ENCODE measurements at regions not wholly inside any gene's neighbourhood (a gene's known extent, or its start where the extent isn't known, plus 50 kb on each side); places are given as distances from the start of the nearest gene placed in this dataset.

- DNase-seq (ENCODE audit: low read depth, low spot score), result no peak
- H3K4me1 ChIP-seq (ENCODE audit: control insufficient read depth, insufficient read depth, low read length), result no peaks in the 10 kb centered on the region
- in situ Hi-C loops (cut with HindIII; ENCODE audit: low pct_unique_long_range_greater_than_20kb, low sequenced_read_pairs) (no loop called here), intact Hi-C loops (cut with micrococcal nuclease; ENCODE audit: unreplicated experiment) (no loop called here)
- no peaks in the 10 kb centered on the region for H3K27me3 ChIP-seq (ENCODE audit: control insufficient read depth, insufficient read depth, low read length)
- BruUV-seq (replicated peaks), result no TSS peak
- ChIA-PET POLR2A (no interaction called here), CTCF (no interaction called here)
- no peaks in the 10 kb centered on the region for H3K9me3 ChIP-seq (ENCODE audit: control insufficient read depth, insufficient read depth, low read depth, low read length)
- H3K4me3 ChIP-seq (ENCODE audit: low read depth in 2 of 2, low read length in 2 of 2), result no peak overlapping the region
- H3K36me3 ChIP-seq (ENCODE audit: control insufficient read depth, insufficient read depth, low read length), result no peaks in the 10 kb centered on the region
- H3K27ac ChIP-seq (ENCODE audit: low read length), result no peak overlapping the region
- TF ChIP-seq POLR2AphosphoS5 (IDR thresholded peaks at IDR 0.05; ENCODE audit: low read depth, low read length) (no peak), REST (IDR thresholded peaks at IDR 0.05; ENCODE audit: insufficient read depth in 1 of 2, low read depth in 2 of 2, low read length in 1 of 2) (no peak), SIN3A (IDR thresholded peaks at IDR 0.05; ENCODE audit: borderline replicate concordance, insufficient read depth, low read depth, low read length) (no peak), TCF7L2 (IDR thresholded peaks at IDR 0.05; ENCODE audit: low read depth, low read length) (no peak), CTCF (IDR thresholded peaks at IDR 0.05) (no peak)
- no peak for ATAC-seq
These were observed 370.9 kb upstream of the MARCKS start for GRCh38 chr6:113486199-113486598.

- DNase-seq (ENCODE audit: low read depth, low spot score) (no peak), ATAC-seq (no peak)
- no peaks in the 10 kb centered on the region for H3K36me3 ChIP-seq (ENCODE audit: control insufficient read depth, insufficient read depth, low read length)
- in situ Hi-C loops (cut with HindIII; ENCODE audit: low pct_unique_long_range_greater_than_20kb, low sequenced_read_pairs) (no loop called here), intact Hi-C loops (cut with micrococcal nuclease; ENCODE audit: unreplicated experiment) (no loop called here)
- no peaks in the 10 kb centered on the region for H3K4me1 ChIP-seq (ENCODE audit: control insufficient read depth, insufficient read depth, low read length)
- H3K27ac ChIP-seq (ENCODE audit: low read length), result no peak overlapping the region
- H3K4me3 ChIP-seq (ENCODE audit: low read depth in 2 of 2, low read length in 2 of 2), result no peak overlapping the region
- no peaks in the 10 kb centered on the region for H3K9me3 ChIP-seq (ENCODE audit: control insufficient read depth, insufficient read depth, low read depth, low read length)
- no peak for TF ChIP-seq CTCF (IDR thresholded peaks at IDR 0.05)
- TF ChIP-seq TCF7L2 (IDR thresholded peaks at IDR 0.05; ENCODE audit: low read depth, low read length), result no peak
- TF ChIP-seq POLR2AphosphoS5 (IDR thresholded peaks at IDR 0.05; ENCODE audit: low read depth, low read length), result no peak
- no peak for TF ChIP-seq SIN3A (IDR thresholded peaks at IDR 0.05; ENCODE audit: borderline replicate concordance, insufficient read depth, low read depth, low read length)
- no peak for TF ChIP-seq REST (IDR thresholded peaks at IDR 0.05; ENCODE audit: insufficient read depth in 1 of 2, low read depth in 2 of 2, low read length in 1 of 2)
- BruUV-seq (replicated peaks), result no TSS peak
- no peaks in the 10 kb centered on the region for H3K27me3 ChIP-seq (ENCODE audit: control insufficient read depth, insufficient read depth, low read length)
- ChIA-PET POLR2A (no interaction called here), CTCF (no interaction called here)
These were observed 369.6 kb upstream of the MARCKS start for GRCh38 chr6:113487489-113488058.
